ENCODE measurements at regions not wholly inside any gene's neighbourhood (a gene's known extent, or its start where the extent isn't known, plus 50 kb on each side); places are given as distances from the start of the nearest gene placed in this dataset.

DNA sequence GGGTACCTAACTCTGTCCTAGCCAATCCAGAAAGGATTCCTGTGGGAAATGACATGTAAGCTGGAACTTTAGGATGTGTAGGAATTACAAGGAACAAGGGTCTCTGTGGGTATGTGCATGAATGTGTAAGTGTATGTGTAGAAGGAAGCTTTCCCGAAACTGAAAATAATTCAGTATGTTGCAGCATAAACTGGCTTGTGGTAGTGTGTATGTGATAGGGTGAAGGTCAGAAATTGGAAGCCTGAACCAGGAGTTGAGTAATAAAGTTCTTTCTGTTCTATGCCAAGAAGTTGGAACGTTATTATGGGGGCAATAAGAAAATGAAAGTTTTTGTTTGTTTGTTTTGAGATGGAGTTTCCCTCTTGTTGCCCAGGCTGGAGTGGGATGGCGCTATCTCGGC, 323.1 kb upstream of the KITLG start:
- no peak for TF ChIP-seq POLR2A (IDR thresholded peaks at IDR 0.05)
- TF ChIP-seq, protein P1, sequence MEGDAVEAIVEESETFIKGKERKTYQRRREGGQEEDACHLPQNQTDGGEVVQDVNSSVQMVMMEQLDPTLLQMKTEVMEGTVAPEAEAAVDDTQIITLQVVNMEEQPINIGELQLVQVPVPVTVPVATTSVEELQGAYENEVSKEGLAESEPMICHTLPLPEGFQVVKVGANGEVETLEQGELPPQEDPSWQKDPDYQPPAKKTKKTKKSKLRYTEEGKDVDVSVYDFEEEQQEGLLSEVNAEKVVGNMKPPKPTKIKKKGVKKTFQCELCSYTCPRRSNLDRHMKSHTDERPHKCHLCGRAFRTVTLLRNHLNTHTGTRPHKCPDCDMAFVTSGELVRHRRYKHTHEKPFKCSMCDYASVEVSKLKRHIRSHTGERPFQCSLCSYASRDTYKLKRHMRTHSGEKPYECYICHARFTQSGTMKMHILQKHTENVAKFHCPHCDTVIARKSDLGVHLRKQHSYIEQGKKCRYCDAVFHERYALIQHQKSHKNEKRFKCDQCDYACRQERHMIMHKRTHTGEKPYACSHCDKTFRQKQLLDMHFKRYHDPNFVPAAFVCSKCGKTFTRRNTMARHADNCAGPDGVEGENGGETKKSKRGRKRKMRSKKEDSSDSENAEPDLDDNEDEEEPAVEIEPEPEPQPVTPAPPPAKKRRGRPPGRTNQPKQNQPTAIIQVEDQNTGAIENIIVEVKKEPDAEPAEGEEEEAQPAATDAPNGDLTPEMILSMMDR (IDR thresholded peaks at IDR 0.05), result no peak

Measured in lower leg skin (tissue), 3 donors.